ENCODE measurements at regions not wholly inside any gene's neighbourhood (a gene's known extent, or its start where the extent isn't known, plus 50 kb on each side); places are given as distances from the start of the nearest gene placed in this dataset.

DNA sequence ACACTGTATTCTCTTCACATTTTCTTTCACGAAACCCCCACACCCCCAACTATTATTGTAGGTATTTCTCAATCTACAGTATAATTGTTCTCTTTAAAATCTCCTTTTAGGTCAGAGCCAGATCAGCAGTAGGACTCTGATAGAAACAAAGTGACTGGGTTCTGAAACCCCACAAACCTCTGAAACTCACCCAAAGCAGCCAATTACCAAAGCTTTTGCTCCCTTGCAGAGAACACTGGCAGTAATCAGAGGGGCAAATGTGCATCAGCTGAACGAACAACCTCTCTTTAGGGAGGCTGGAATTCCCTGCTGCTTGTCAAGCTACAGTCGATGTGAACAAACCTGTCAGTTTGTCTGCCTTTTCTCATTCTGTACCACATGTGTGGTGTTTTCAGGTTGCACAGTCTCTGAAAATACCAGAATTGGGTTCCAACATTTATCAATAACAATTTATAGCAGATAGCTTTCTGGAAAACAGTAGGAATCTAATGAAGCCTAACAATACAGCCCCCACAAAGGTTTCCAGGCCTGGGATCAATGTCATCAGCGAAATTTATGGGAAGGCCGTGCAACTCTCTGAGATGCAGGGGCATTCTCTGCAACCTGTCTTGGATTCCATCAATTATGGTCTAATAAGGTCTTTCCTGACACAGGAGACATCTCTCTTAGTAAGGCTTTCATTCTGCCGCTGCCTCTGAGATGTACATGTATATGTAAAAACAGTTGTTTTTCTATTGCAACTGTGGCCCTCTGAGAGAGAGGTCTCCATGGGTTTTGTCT is 395.9 kb downstream of the GPAT3 start:
- TF ChIP-seq, protein P1, sequence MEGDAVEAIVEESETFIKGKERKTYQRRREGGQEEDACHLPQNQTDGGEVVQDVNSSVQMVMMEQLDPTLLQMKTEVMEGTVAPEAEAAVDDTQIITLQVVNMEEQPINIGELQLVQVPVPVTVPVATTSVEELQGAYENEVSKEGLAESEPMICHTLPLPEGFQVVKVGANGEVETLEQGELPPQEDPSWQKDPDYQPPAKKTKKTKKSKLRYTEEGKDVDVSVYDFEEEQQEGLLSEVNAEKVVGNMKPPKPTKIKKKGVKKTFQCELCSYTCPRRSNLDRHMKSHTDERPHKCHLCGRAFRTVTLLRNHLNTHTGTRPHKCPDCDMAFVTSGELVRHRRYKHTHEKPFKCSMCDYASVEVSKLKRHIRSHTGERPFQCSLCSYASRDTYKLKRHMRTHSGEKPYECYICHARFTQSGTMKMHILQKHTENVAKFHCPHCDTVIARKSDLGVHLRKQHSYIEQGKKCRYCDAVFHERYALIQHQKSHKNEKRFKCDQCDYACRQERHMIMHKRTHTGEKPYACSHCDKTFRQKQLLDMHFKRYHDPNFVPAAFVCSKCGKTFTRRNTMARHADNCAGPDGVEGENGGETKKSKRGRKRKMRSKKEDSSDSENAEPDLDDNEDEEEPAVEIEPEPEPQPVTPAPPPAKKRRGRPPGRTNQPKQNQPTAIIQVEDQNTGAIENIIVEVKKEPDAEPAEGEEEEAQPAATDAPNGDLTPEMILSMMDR (IDR thresholded peaks at IDR 0.05; ENCODE audit: low read depth, low read length): no peak
- TF ChIP-seq EZH2phosphoT487 (IDR thresholded peaks at IDR 0.05; ENCODE audit: low read depth): no peak

Data from OCI-LY3 (cell line).